ENCODE measurements at regions not wholly inside any gene's neighbourhood (a gene's known extent, or its start where the extent isn't known, plus 50 kb on each side); places are given as distances from the start of the nearest gene placed in this dataset.

- Histone ChIP-seq H3K4me1 (ENCODE audit: insufficient read depth, low read length) (peaks cover 24% of the 10 kb centered on the region), H4K20me1 (ENCODE audit: low read length) (no peaks in the 10 kb centered on the region), H2AFZ (ENCODE audit: low read length) (no peak overlapping the region), H3K9me2 (replicated peaks; ENCODE audit: low read length) (no peaks in the 10 kb centered on the region), H3K27me3 (ENCODE audit: low read length) (no peaks in the 10 kb centered on the region), H3K4me3 (ENCODE audit: low read length) (no peak overlapping the region), H3K27ac (ENCODE audit: low read length) (peak overlapping the region; percentile 96), H3K36me3 (ENCODE audit: low read depth, low read length) (no peaks in the 10 kb centered on the region), H3K9me3 (ENCODE audit: low read length) (no peaks in the 10 kb centered on the region), H3K4me2 (ENCODE audit: low read length) (peak overlapping the region; percentile 36), H3K9ac (ENCODE audit: low read length) (peak overlapping the region; percentile 78), H3K79me2 (ENCODE audit: low read length) (no peaks in the 10 kb centered on the region), H3F3A (ENCODE audit: low read length, unreplicated experiment) (peaks cover 5% of the 10 kb centered on the region)
- ChIA-PET CTCF (interaction anchor here (0.6 kb wide), 1 partner anchor 9 kb away, joined by 4 read pairs; no protein-coding TSS in a partner anchor), POLR2A (ENCODE audit: unreplicated experiment) (interaction anchor here (0.6 kb wide), 1 partner anchor 12 kb away, joined by 15 read pairs; no protein-coding TSS in a partner anchor)
- TF ChIP-seq EZH2 (IDR thresholded peaks at IDR 0.05; ENCODE audit: low read length, unreplicated experiment) (no peak), EZH2phosphoT487 (IDR thresholded peaks at IDR 0.05; ENCODE audit: borderline replicate concordance, low read length) (no peak), CTCF (conservative IDR thresholded peaks at IDR 0.05; ENCODE audit: low read depth, low read length) (no peak)
- no TSS peak for BruUV-seq (replicated peaks)
- ATAC-seq, result no peak
- no peak for DNase-seq
- intact Hi-C loops (cut with micrococcal nuclease), result loop anchor here (1.0 to 2.0 kb wide), 5 partner anchors 12 to 121 kb away; no protein-coding TSS in a partner anchor
Measured at GRCh38 chr14:65291531-65291930, 121.0 kb upstream of the FUT8 start.

- POLR2A ChIA-PET (ENCODE audit: unreplicated experiment), result no interaction called here
- H3F3A ChIP-seq (ENCODE audit: low read length, unreplicated experiment), result peaks cover 5% of the 10 kb centered on the region
Measured at GRCh38 chr14:65294816-65295215, 117.7 kb upstream of the FUT8 start.

GRCh38 chr14:65296402-65296801 is 116.1 kb upstream of the FUT8 start:
- no peaks in the 10 kb centered on the region for H3K36me3 ChIP-seq (ENCODE audit: low read depth, low read length)
- no peaks in the 10 kb centered on the region for H3K9me2 ChIP-seq (replicated peaks; ENCODE audit: low read length)
- DNase-seq (no peak), ATAC-seq (no peak)
- CTCF ChIA-PET, result no interaction called here
- H4K20me1 ChIP-seq (ENCODE audit: low read length), result no peaks in the 10 kb centered on the region
- H3F3A ChIP-seq (ENCODE audit: low read length, unreplicated experiment), result no peaks in the 10 kb centered on the region
- no TSS peak for BruUV-seq (replicated peaks)
- H3K79me2 ChIP-seq (ENCODE audit: low read length), result peaks cover 21% of the 10 kb centered on the region
- H3K4me1 ChIP-seq (ENCODE audit: insufficient read depth, low read length), result peaks cover 37% of the 10 kb centered on the region
- POLR2A ChIA-PET (ENCODE audit: unreplicated experiment), result no interaction called here
- H3K27me3 ChIP-seq (ENCODE audit: low read length), result no peaks in the 10 kb centered on the region
- no peak overlapping the region for H3K4me3 ChIP-seq (ENCODE audit: low read length)
- no peak for TF ChIP-seq EZH2phosphoT487 (IDR thresholded peaks at IDR 0.05; ENCODE audit: borderline replicate concordance, low read length)
- intact Hi-C loops (cut with micrococcal nuclease), result no loop called here
- no peak overlapping the region for H3K9ac ChIP-seq (ENCODE audit: low read length)
- H3K9me3 ChIP-seq (ENCODE audit: low read length), result no peaks in the 10 kb centered on the region
- H3K27ac ChIP-seq (ENCODE audit: low read length), result no peak overlapping the region
- H2AFZ ChIP-seq (ENCODE audit: low read length), result no peak overlapping the region
- no peak overlapping the region for H3K4me2 ChIP-seq (ENCODE audit: low read length)

More at GRCh38 chr14:65294816-65295215, 117.7 kb upstream of the FUT8 start:
- BruUV-seq (replicated peaks), result no TSS peak
- Histone ChIP-seq H3K27me3 (ENCODE audit: low read length) (no peaks in the 10 kb centered on the region), H3K4me1 (ENCODE audit: insufficient read depth, low read length) (peaks cover 37% of the 10 kb centered on the region), H2AFZ (ENCODE audit: low read length) (no peak overlapping the region), H4K20me1 (ENCODE audit: low read length) (no peaks in the 10 kb centered on the region), H3K9ac (ENCODE audit: low read length) (no peak overlapping the region), H3K79me2 (ENCODE audit: low read length) (peaks cover 6% of the 10 kb centered on the region), H3K9me3 (ENCODE audit: low read length) (no peaks in the 10 kb centered on the region), H3K4me3 (ENCODE audit: low read length) (no peak overlapping the region), H3K27ac (ENCODE audit: low read length) (no peak overlapping the region), H3K4me2 (ENCODE audit: low read length) (no peak overlapping the region), H3K36me3 (ENCODE audit: low read depth, low read length) (no peaks in the 10 kb centered on the region), H3K9me2 (replicated peaks; ENCODE audit: low read length) (no peaks in the 10 kb centered on the region)
- intact Hi-C loops (cut with micrococcal nuclease), result no loop called here
- CTCF ChIA-PET, result interaction anchor here (0.6 kb wide), 1 partner anchor 77 kb away, joined by 4 read pairs; no protein-coding TSS in a partner anchor
- DNase-seq (no peak), ATAC-seq (no peak)
- TF ChIP-seq EZH2 (IDR thresholded peaks at IDR 0.05; ENCODE audit: low read length, unreplicated experiment) (no peak), EZH2phosphoT487 (IDR thresholded peaks at IDR 0.05; ENCODE audit: borderline replicate concordance, low read length) (no peak)

- Histone ChIP-seq H2AFZ (ENCODE audit: low read length) (no peak overlapping the region), H4K20me1 (ENCODE audit: low read length) (no peaks in the 10 kb centered on the region), H3K79me2 (ENCODE audit: low read length) (peaks cover 23% of the 10 kb centered on the region), H3K9me2 (replicated peaks; ENCODE audit: low read length) (no peaks in the 10 kb centered on the region), H3K27ac (ENCODE audit: low read length) (peak overlapping the region; percentile 8; the same call in 1 of the 2 replicates), H3K36me3 (ENCODE audit: low read depth, low read length) (no peaks in the 10 kb centered on the region), H3K4me1 (ENCODE audit: insufficient read depth, low read length) (peaks cover 37% of the 10 kb centered on the region), H3F3A (ENCODE audit: low read length, unreplicated experiment) (no peaks in the 10 kb centered on the region), H3K9me3 (ENCODE audit: low read length) (no peaks in the 10 kb centered on the region), H3K27me3 (ENCODE audit: low read length) (no peaks in the 10 kb centered on the region), H3K4me2 (ENCODE audit: low read length) (no peak overlapping the region), H3K9ac (ENCODE audit: low read length) (no peak overlapping the region), H3K4me3 (ENCODE audit: low read length) (no peak overlapping the region)
- BruUV-seq (replicated peaks), result no TSS peak
- POLR2A ChIA-PET (ENCODE audit: unreplicated experiment), result no interaction called here
- CTCF ChIA-PET, result no interaction called here
- intact Hi-C loops (cut with micrococcal nuclease), result no loop called here
- DNase-seq (no peak), ATAC-seq (no peak)
- no peak for TF ChIP-seq CTCF (conservative IDR thresholded peaks at IDR 0.05; ENCODE audit: low read depth, low read length)
- TF ChIP-seq EZH2phosphoT487 (IDR thresholded peaks at IDR 0.05; ENCODE audit: borderline replicate concordance, low read length), result no peak
- no peak for TF ChIP-seq EZH2 (IDR thresholded peaks at IDR 0.05; ENCODE audit: low read length, unreplicated experiment)
Measured at GRCh38 chr14:65296876-65297275, 115.7 kb upstream of the FUT8 start.
